Limb (tissue), 2 donors: ENCODE measurements at regions not wholly inside any gene's neighbourhood (a gene's known extent, or its start where the extent isn't known, plus 50 kb on each side); places are given as distances from the start of the nearest gene placed in this dataset.

Experiments used
- DNase-seq, 2 donors: peaks; one replicate each; pipeline ENCODE4 v3.0.0-alpha.2; 2016; ENCODE audit errors: extremely low spot score in 2 of 2

GRCh38 chr10:55024713-55025112 is 223.7 kb upstream of the PCDH15 start:
- peak in 1 of 2 donors; percentile 43 for DNase-seq

- DNase-seq, result peak in 1 of 2 donors; percentile 15
These were observed 218.4 kb upstream of the PCDH15 start for GRCh38 chr10:55019439-55019838.

GRCh38 chr10:55013318-55013717 is 212.3 kb upstream of the PCDH15 start:
- DNase-seq, result no peak

GRCh38 chr10:55002420-55002819 is 201.4 kb upstream of the PCDH15 start:
- DNase-seq, result no peak

GRCh38 chr10:55001422-55001821 is 200.4 kb upstream of the PCDH15 start:
- DNase-seq, result no peak

GRCh38 chr10:54993148-54993547 is 192.1 kb upstream of the PCDH15 start:
- no peak for DNase-seq

GRCh38 chr10:54985732-54986131 is 184.7 kb upstream of the PCDH15 start:
- no peak for DNase-seq

- no peak for DNase-seq
These were observed 182.2 kb upstream of the PCDH15 start for GRCh38 chr10:54983255-54983654.

- DNase-seq, result no peak
These were observed 161.3 kb upstream of the PCDH15 start for GRCh38 chr10:54962134-54962900.

GRCh38 chr10:54961040-54961439 is 160.0 kb upstream of the PCDH15 start:
- no peak for DNase-seq

GRCh38 chr10:54958844-54959243 is 157.8 kb upstream of the PCDH15 start:
- DNase-seq, result peak in 1 of 2 donors; percentile 4

- DNase-seq, result no peak
These were observed 146.6 kb upstream of the PCDH15 start for GRCh38 chr10:54947605-54948004.

- DNase-seq, result no peak
These were observed 139.4 kb upstream of the PCDH15 start for GRCh38 chr10:54940418-54940817.

GRCh38 chr10:54914049-54914448 is 113.0 kb upstream of the PCDH15 start:
- DNase-seq, result no peak

- no peak for DNase-seq
These were observed 108.1 kb upstream of the PCDH15 start for GRCh38 chr10:54909165-54909564.

- no peak for DNase-seq
These were observed 107.0 kb upstream of the PCDH15 start for GRCh38 chr10:54908019-54908418.

GRCh38 chr10:54906940-54907339 is 105.9 kb upstream of the PCDH15 start:
- no peak for DNase-seq

GRCh38 chr10:54905578-54906192 is 104.7 kb upstream of the PCDH15 start:
- DNase-seq, result no peak

GRCh38 chr10:54904833-54905232 is 103.8 kb upstream of the PCDH15 start:
- no peak for DNase-seq

- no peak for DNase-seq
These were observed 102.7 kb upstream of the PCDH15 start for GRCh38 chr10:54903745-54904144.

GRCh38 chr10:54900584-54900983 is 99.6 kb upstream of the PCDH15 start:
- no peak for DNase-seq

GRCh38 chr10:54880996-54881395 is 80.0 kb upstream of the PCDH15 start:
- DNase-seq, result no peak

- no peak for DNase-seq
These were observed 68.0 kb upstream of the PCDH15 start for GRCh38 chr10:54869022-54869421.
